ENCODE measurements at regions not wholly inside any gene's neighbourhood (a gene's known extent, or its start where the extent isn't known, plus 50 kb on each side); places are given as distances from the start of the nearest gene placed in this dataset.
"Not testable (repeated sequence)": the region's sequence is repeated elsewhere in the genome, so short reads cannot be mapped to it uniquely, and the experiment has no call there.

DNA sequence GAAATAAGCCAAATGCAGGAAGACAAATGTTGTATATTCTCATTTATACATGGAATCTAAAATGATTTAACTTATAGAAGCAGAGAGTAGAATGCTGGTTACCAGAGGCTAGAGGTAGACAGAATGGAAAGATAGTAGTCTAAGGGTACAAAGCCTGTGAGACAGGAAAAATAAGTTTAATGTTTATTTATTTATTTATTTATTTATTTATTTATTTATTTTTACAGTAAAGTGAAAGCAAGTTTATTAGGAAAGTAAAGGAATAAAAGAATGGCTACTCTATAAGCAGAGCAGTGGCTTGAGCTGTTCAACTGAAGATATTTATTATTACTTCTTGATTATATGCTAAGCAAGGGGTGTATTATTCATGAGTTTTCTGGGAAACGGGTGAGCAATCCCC lies 203.2 kb downstream of the LAS1L start:
- no peak for DNase-seq

- DNase-seq: no peak
These were observed 234.3 kb downstream of the LAS1L start for GRCh38 chrX:65300104-65300809.

DNA sequence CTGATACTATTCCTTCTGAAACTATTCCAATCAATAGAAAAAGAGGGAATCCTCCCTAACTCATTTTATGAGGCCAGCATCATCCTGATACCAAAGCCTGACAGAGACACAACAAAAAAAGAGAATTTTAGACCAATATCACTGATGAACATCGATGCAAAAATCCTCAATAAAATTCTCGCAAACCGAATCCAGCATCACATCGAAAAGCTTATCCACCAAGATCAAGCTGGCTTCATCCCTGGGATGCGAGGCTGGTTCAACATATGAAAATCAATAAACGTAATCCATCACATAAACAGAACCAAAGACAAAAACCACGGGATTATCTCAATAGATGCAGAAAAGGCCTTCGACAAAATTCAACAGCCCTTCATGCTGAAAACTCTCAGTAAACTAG lies 251.7 kb downstream of the LAS1L start:
- DNase-seq: not testable (repeated sequence)

DNA sequence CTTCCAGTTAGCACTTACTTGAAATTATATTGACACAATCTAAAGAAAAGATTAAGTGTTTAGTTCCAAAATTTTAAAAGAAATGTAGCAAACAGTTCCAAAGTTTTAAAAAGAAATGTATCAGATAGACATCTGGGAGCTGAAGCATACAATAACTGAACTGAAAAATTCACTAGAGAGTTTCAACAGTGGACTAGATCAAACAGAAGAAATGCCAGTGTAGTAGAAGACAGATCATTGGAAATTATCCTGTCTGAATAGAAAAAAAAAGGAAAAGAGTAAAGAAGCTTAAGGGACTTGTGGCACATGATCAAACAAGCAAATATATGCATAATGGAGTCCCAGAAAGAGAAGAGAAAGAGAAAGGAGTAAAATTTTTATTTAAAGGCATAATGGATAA lies 261.4 kb downstream of the LAS1L start:
- no peak for DNase-seq

DNA sequence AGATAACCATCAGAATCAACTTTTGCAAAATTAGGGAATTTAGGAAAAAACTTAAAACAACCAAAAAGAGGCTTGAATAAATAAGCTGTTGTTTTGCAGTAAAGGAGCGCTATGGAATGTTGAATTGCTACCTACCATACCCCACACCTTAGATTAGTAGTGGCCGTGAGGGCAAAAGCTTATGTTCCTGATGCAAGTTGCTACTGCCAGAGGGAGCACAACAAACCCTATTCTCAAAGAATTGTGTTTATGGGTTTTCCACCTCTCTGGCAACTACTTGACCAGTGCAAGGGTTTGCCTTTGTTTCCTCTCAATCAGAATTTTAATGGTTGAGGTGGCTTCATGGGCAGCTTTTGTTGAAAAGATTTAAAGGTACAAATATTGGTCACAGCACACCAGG lies 268.1 kb downstream of the LAS1L start:
- no peak for DNase-seq

DNA sequence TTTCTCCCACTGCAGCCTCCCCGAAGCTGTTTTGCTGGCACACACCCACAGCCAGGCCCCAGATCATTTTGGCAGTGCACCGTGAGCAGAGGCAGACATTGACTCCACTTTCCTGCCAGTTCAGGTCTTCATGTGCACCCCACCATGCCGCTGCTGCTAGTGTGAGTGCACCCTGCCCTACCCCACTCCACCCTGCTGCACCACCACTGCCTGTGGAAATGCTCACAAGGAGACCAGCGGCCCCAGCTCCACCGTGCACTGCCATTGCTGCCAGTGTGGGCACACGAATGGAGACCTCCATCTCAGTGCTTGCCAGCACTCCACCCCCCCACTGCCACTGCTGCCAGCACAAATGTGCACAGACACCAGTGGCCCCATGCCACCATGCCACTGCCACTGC lies 277.6 kb upstream of the ZC4H2 start:
- no peak for DNase-seq

- no peak for DNase-seq
These were observed 264.9 kb upstream of the ZC4H2 start for GRCh38 chrX:65241059-65241721.

DNA sequence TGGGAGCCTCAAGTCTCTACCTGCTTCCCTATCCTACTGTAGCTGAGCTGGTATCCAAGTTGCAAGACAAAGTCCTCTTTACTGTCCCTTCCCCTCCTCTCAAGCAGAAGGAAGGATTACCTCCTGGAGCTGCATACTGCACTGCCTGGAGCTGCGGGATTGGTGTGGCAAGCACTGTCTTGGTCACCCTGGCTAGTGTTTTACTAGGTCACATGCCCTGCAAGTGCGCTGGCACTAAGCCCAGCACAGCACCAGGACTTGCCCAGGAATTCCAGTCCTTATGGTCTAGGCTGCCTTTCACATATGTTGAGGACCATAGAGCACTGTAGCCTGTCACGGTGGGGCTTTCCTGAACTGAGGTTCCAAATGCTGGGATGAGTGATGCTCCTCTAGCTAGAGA lies 227.3 kb upstream of the ZC4H2 start:
- no peak for DNase-seq

DNA sequence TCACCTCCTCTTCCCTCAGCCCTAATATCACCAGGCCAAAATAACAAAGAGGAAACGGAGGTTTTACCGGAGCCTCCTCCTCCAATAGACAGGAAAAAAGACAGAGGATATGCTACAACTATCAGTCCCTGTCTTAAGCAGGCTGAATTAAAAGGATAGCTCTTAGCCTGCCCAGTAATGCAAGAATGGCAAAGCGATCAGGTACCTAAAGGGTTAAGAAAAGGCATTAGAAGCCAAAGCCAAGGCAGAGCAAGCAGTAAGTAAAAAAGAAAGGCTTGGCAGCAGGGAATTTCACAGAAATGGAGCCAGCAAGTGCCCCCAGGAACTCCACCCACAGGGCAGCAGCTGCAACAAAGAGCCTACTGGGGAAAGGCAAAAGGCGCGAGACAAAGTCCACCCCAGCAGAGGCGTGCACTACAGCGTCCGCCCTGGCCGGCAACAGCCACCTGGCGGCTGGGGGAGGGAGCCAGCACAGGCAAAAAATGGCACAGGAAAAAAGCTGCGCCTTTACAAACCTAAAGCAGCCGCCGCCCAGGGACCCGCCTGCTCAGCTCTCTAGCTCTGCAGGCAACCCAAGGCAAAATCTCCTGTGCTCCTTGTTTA lies 220.6 kb upstream of the ZC4H2 start:
- DNase-seq: no peak

- DNase-seq: no peak
These were observed 219.4 kb upstream of the ZC4H2 start for GRCh38 chrX:65195621-65196020.

GRCh38 chrX:65194547-65194946 lies 218.3 kb upstream of the ZC4H2 start:
- DNase-seq: no peak

GRCh38 chrX:65163325-65163724 lies 187.1 kb upstream of the ZC4H2 start:
- not testable (repeated sequence) for DNase-seq

GRCh38 chrX:65148232-65148631 lies 172.0 kb upstream of the ZC4H2 start:
- DNase-seq: no peak

- DNase-seq: no peak
These were observed 160.2 kb upstream of the ZC4H2 start for GRCh38 chrX:65136424-65136823.

DNA sequence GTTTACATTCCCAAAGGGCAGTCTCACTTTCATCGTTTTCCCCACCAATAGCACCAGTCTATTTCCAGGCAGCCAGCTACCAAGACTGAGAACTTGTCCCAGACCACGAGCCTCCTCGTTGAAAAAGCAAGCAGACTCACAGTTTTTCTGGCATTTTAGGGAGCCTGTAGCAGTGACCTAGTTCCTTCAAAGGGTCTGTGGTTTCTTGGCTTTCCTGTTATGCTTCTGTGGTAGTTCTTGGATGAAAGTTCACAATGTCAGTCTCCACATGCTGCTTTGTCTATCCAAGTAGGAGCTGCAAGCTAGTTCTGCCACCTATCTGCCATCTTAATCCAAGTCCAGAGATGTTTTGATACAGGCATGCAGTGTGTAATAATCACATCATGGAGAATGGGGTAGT lies 151.6 kb upstream of the ZC4H2 start:
- no peak for DNase-seq

- no peak for DNase-seq
These were observed 122.6 kb upstream of the ZC4H2 start for GRCh38 chrX:65098851-65099250.

- no peak for DNase-seq
These were observed 117.4 kb upstream of the ZC4H2 start for GRCh38 chrX:65093658-65094057.

DNA sequence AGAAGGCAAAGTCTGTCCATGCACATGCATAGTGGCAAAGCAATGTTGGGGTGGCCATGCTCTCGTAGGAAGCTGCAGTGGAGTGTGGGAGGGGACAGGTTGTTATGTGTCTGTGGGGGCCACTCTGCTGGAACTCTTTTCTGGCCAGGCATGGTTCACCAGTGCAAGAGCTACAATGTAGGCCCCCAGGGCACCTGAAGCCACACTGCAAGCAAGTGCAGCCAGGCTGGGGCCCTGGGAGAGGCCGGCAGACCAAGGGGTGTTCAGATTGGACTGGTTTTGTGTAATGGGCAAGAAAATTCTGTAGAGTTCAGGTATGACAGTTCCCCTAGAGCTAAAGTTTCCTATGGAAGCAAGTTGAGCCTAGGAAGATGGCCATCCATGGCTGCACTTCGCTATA lies 97.0 kb upstream of the ZC4H2 start:
- DNase-seq: no peak

DNA sequence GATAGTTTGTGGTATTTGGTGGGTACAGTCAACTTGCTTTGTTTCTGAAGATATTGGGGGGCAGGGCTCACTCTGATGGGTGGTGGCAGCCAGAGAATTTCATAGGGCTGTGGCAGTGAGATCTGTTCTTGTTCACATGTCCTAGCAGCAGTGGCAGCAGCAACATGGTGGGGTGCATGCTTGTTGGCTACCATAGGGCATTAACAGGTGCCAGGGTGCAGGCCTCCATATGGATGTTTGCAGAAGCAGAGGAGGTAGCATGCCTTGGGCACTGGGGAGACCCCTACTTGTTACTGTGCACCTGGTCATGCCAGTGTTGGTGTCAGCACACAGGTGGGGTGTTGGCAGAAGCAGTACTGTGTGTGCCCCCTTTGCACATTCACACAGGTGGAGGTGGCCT lies 96.3 kb upstream of the ZC4H2 start:
- DNase-seq: no peak

- not testable (repeated sequence) for DNase-seq
These were observed 82.4 kb upstream of the ZC4H2 start for GRCh38 chrX:65058626-65059025.

- no peak for DNase-seq
These were observed 68.8 kb upstream of the ZC4H2 start for GRCh38 chrX:65045001-65045400.

DNA sequence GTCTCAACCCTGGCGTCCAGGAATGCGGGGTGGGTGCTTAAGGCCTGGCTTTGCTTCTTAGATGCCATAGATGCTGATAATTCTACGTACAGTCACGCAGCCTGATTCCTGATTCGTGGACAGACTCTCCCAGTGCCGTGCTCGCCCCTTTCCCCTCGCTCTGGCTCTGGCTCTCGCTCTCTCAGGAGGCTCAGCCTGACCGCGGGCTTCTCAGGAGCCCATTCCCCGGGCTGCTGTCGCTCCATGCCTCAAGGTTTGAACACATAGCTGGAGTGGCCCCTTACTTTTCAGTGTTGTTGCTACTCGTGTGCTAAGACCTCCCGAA lies 59.2 kb upstream of the ZC4H2 start:
- peak; percentile 49 for DNase-seq

DNA sequence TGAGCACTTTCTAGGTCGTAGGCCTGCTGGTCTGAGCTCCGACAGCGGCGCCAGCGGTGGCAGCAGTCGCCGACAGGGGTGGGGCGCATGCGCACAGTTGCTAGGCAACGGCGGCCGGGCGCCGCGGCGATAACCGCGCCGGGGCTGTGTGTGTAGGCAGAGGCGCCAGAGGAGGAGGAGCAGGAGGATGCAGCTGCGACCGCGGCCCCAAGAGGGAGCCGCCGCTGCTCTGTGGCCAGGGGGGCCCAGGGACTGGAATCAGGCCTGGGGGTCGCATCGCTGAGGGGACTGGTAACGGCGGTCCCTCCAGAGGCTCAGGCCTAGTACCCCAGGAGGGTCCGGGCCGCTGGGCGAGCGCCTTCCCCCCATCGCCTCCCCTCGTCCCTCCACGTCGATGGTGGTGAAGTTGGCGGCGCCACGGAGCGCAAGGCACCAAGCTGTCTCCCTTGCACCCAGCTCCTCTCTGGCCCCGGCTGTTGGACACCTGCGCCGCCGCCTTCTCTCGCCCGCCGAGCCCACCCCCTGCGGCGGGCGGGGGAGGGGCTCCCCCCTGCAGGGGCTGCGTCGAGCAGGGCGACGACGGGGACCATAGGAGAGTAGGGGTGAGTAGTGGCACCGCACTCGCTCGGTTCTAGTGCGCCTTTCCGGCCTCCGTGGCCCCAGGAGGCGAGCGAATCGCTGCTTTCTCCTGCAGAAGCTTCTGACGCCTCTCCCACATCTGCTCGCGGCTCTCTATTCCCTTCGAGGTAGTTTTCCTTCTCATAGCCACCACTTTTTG lies 58.6 kb upstream of the ZC4H2 start, which contains the start of gene ZC3H12B:
ZC3H12B (plus strand) TSS at position 159 of the 778 bp plus-strand sequence.
- peak; percentile 79 for DNase-seq
